ENCODE measurements at regions not wholly inside any gene's neighbourhood (a gene's known extent, or its start where the extent isn't known, plus 50 kb on each side); places are given as distances from the start of the nearest gene placed in this dataset.

DNA sequence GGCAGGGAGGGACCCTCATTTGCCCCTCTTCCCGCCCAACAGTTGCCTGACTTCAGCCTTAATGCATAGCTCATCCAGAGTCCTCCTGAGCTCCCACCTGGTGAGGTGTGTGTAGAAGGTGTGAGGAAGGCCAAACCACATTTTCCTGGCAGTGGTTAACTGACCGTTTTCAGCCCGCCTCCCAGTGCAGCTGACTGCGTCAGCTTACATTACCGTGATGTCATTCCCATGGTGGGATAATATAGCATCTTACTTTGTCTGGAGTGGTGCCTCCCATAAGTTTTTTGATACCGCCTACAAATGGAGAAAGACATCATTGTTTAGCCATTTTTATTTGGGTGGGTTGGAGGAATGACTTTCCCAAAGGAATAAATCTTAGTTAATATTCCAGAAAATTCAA is 151.9 kb downstream of the C9orf152 start:
- H3K4me3 ChIP-seq (ENCODE audit: low read depth in 1 of 5, low read length in 5 of 5) = no peak overlapping the region
- H3K27me3 ChIP-seq (ENCODE audit: control insufficient read depth in 5 of 5, insufficient read depth in 4 of 5, low read length in 5 of 5) = no peaks in the 10 kb centered on the region
- peak overlapping the region; percentile 44 for H3K27ac ChIP-seq (ENCODE audit: low read depth, low read length)
- H3K36me3 ChIP-seq (ENCODE audit: control insufficient read depth in 5 of 5, insufficient read depth in 5 of 5, low read length in 5 of 5) = peaks cover 0 to 12% (median 4%) of the 10 kb centered on the region in 5 donors
- H3K4me1 ChIP-seq (ENCODE audit: control insufficient read depth in 5 of 5, insufficient read depth in 5 of 5, low read length in 5 of 5) = peaks cover 1 to 62% (median 26%) of the 10 kb centered on the region in 5 donors
- no peaks in the 10 kb centered on the region for H3K9me3 ChIP-seq (ENCODE audit: control insufficient read depth in 5 of 5, low read length in 5 of 5)
- H3K9ac ChIP-seq (ENCODE audit: low read length in 5 of 5) = no peak overlapping the region

DNA sequence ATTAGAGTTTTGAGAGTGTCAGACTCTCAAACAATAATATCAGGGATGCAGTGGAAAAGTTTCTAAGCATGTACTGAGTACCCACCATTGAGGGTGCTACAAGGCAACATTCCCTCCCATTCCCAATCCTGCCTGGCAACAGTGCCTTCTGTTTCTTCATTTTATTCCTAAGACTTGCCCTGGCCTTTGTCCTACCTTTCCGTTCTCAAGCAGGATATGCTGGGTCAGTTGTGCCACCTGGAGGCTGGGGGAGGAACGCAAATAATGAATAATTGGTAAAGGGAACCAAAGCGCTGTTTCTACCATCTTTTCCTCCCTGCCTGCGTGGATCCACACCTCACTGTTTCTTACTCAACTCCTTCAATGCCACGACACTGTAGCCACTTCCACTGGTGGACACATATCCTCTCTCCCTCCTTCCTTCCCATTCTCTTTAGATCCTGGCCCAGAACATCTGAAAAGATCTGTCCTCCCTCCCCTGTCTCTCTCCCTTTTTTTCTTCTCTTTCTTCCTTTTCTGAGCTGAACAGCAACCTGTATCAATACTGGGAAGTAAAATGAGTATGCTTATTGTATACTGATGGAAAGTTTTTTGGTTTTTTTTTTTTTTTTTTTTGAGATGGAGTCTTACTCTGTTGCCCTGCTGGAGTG is 149.5 kb downstream of the C9orf152 start:
- Histone ChIP-seq H3K9me3 (ENCODE audit: control insufficient read depth in 5 of 5, low read length in 5 of 5) (no peaks in the 10 kb centered on the region), H3K4me1 (ENCODE audit: control insufficient read depth in 5 of 5, insufficient read depth in 5 of 5, low read length in 5 of 5) (peaks cover 1 to 52% (median 22%) of the 10 kb centered on the region in 5 donors), H3K36me3 (ENCODE audit: control insufficient read depth in 5 of 5, insufficient read depth in 5 of 5, low read length in 5 of 5) (peaks cover 0 to 14% (median 4%) of the 10 kb centered on the region in 5 donors), H3K4me3 (ENCODE audit: low read depth in 1 of 5, low read length in 5 of 5) (no peak overlapping the region), H3K27ac (ENCODE audit: low read depth, low read length) (peak overlapping the region; percentile 44), H3K27me3 (ENCODE audit: control insufficient read depth in 5 of 5, insufficient read depth in 4 of 5, low read length in 5 of 5) (no peaks in the 10 kb centered on the region), H3K9ac (ENCODE audit: low read length in 5 of 5) (no peak overlapping the region)

DNA sequence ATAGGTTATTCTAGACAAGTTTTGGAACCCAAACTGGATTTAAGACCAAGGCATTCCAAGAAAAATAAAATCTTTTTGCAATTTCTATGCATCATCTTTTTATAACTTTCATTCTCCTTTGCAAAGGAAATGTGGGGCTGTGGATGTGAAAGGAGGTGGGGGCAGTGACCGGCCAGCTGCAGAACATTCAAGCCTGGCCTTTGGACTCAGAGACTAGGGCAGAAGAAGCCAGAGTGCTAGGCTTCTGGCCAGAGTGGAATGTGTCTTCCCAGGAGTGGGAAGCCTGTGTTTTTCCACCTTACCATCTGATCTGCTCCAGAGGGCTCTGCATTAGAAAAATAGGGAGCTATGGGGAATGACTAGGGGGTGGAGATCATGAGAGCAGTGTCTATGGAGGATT is 148.5 kb downstream of the C9orf152 start:
- Histone ChIP-seq H3K27ac (ENCODE audit: low read depth, low read length) (peak overlapping the region; percentile 44), H3K4me1 (ENCODE audit: control insufficient read depth in 5 of 5, insufficient read depth in 5 of 5, low read length in 5 of 5) (peaks cover 2 to 57% (median 25%) of the 10 kb centered on the region in 5 donors), H3K4me3 (ENCODE audit: low read depth in 1 of 5, low read length in 5 of 5) (no peak overlapping the region)

DNA sequence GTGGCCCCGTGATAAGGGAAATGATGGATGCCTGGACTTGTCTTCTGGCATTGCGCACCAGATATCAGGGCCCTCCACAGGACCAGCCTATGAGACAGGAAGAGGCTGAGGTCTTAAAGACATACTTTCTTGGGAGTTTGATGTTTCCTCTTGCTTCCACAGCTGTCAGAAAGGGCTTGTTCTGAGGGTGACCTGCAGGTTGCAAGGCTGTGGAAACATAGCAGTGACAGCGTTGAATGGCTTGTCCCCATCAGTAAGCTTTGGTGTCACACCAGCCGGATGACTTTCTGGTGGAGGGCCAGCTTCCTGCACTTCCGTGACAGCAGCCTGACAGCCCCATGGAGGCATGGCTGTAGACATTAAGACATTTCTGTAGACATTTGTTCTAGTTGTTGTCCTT is 143.2 kb downstream of the C9orf152 start:
- peak overlapping the region; percentile 93 for H3K27ac ChIP-seq (ENCODE audit: low read depth, low read length)
- H3K36me3 ChIP-seq (ENCODE audit: control insufficient read depth in 5 of 5, insufficient read depth in 5 of 5, low read length in 5 of 5) = peaks cover 0 to 22% (median 6%) of the 10 kb centered on the region in 5 donors
- H3K4me1 ChIP-seq (ENCODE audit: control insufficient read depth in 5 of 5, insufficient read depth in 5 of 5, low read length in 5 of 5) = peaks cover 8 to 64% (median 53%) of the 10 kb centered on the region in 5 donors
- no peaks in the 10 kb centered on the region for H3K9me3 ChIP-seq (ENCODE audit: control insufficient read depth in 5 of 5, low read length in 5 of 5)
- no peaks in the 10 kb centered on the region for H3K27me3 ChIP-seq (ENCODE audit: control insufficient read depth in 5 of 5, insufficient read depth in 4 of 5, low read length in 5 of 5)
- H3K4me3 ChIP-seq (ENCODE audit: low read depth in 1 of 5, low read length in 5 of 5) = peak overlapping the region in 1 of 5 donors; percentile 4
- no peak overlapping the region for H3K9ac ChIP-seq (ENCODE audit: low read length in 5 of 5)

More for the DNA sequence above, 148.5 kb downstream of the C9orf152 start:
- Histone ChIP-seq H3K9me3 (ENCODE audit: control insufficient read depth in 5 of 5, low read length in 5 of 5) (no peaks in the 10 kb centered on the region), H3K9ac (ENCODE audit: low read length in 5 of 5) (no peak overlapping the region), H3K27me3 (ENCODE audit: control insufficient read depth in 5 of 5, insufficient read depth in 4 of 5, low read length in 5 of 5) (no peaks in the 10 kb centered on the region), H3K36me3 (ENCODE audit: control insufficient read depth in 5 of 5, insufficient read depth in 5 of 5, low read length in 5 of 5) (peaks cover 0 to 21% (median 6%) of the 10 kb centered on the region in 5 donors)

DNA sequence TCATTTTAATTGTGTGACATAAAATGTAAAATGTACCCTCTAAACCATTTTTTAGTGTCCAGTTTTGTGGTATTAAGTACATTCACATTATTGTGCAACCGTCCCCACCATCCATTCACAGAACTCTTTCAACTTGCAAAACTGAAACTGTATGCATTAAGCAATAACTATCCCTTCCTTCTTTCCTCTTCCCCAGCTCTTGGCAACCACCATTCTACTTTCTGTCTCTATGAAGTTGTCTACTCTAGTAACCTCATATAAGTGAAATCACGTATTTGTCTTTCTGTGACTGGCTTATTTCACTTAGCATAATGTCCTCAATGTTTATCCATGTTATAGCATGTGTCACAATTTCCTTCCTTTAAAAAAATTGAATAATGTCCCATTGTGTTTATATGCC is 142.4 kb downstream of the C9orf152 start:
- H3K4me1 ChIP-seq (ENCODE audit: control insufficient read depth in 5 of 5, insufficient read depth in 5 of 5, low read length in 5 of 5) = peaks cover 11 to 66% (median 59%) of the 10 kb centered on the region in 5 donors
- H3K36me3 ChIP-seq (ENCODE audit: control insufficient read depth in 5 of 5, insufficient read depth in 5 of 5, low read length in 5 of 5) = peaks cover 0 to 19% (median 6%) of the 10 kb centered on the region in 5 donors
- no peak overlapping the region for H3K4me3 ChIP-seq (ENCODE audit: low read depth in 1 of 5, low read length in 5 of 5)
- H3K27me3 ChIP-seq (ENCODE audit: control insufficient read depth in 5 of 5, insufficient read depth in 4 of 5, low read length in 5 of 5) = no peaks in the 10 kb centered on the region
- H3K9me3 ChIP-seq (ENCODE audit: control insufficient read depth in 5 of 5, low read length in 5 of 5) = no peaks in the 10 kb centered on the region
- no peak overlapping the region for H3K9ac ChIP-seq (ENCODE audit: low read length in 5 of 5)
- peak overlapping the region; percentile 93 for H3K27ac ChIP-seq (ENCODE audit: low read depth, low read length)

DNA sequence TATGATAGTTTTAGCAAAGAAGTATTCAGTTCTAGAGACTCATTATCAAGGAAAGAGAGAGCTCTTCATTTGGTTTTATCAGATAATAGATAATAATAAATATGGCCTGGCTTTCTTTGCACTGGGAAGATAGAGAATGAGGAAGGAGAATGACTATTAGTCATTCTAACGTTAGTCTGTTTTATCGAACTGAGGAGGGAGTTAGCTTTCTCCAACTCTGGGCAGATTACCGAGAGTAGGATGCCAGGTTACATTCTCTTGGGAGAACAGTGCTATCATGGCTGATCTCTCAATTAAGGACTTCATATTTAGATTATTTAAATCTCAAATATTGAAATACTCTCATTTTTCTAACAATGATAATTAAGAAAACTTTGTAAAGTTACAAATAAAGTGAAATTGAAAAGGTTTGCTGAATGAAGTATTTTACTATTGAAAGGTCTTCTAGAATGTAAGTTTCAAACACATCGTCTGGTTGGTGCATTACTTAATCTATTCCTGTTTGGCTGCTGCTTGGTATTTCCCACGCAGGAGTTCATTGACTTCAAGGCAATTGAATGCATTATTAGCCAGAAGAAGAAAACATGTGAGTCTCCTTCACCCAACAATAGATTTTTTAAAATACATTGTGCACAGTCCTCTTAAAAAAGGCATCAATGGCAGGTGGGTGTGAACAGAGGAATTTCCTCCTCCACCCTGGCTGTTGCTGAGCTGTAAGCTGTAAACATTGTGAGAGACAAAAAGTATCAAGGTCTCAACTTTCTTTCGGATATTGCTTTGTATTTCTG is 140.8 kb downstream of the C9orf152 start:
- H3K9ac ChIP-seq (ENCODE audit: low read length in 5 of 5) = peak overlapping the region in 1 of 5 donors; percentile 17
- H3K36me3 ChIP-seq (ENCODE audit: control insufficient read depth in 5 of 5, insufficient read depth in 5 of 5, low read length in 5 of 5) = peaks cover 0 to 11% (median 0%) of the 10 kb centered on the region in 5 donors
- no peaks in the 10 kb centered on the region for H3K9me3 ChIP-seq (ENCODE audit: control insufficient read depth in 5 of 5, low read length in 5 of 5)
- no peak overlapping the region for H3K4me3 ChIP-seq (ENCODE audit: low read depth in 1 of 5, low read length in 5 of 5)
- H3K27me3 ChIP-seq (ENCODE audit: control insufficient read depth in 5 of 5, insufficient read depth in 4 of 5, low read length in 5 of 5) = no peaks in the 10 kb centered on the region
- peak overlapping the region; percentile 93 for H3K27ac ChIP-seq (ENCODE audit: low read depth, low read length)
- H3K4me1 ChIP-seq (ENCODE audit: control insufficient read depth in 5 of 5, insufficient read depth in 5 of 5, low read length in 5 of 5) = peaks cover 10 to 68% (median 60%) of the 10 kb centered on the region in 5 donors

DNA sequence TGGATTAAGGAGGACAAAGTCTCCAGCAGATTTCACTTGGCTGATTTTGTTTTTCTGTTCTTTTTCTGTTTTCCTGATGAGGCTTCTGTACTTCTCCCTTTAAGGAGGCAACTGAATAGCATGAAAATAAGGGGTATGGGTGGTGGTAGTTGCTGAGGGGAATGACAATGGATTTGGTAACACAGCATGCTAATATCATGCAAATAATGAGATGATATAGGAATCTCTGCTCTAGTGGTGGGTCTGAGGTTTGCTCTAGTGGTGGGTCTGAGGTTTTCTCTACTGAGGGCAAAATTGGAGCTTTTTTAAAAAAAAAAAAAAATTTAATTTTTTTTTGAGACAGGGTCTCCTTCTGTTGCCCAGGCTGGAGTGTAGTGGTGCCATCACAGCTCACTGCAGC is 139.7 kb downstream of the C9orf152 start:
- peaks cover 0 to 11% (median 0%) of the 10 kb centered on the region in 5 donors for H3K36me3 ChIP-seq (ENCODE audit: control insufficient read depth in 5 of 5, insufficient read depth in 5 of 5, low read length in 5 of 5)
- H3K4me1 ChIP-seq (ENCODE audit: control insufficient read depth in 5 of 5, insufficient read depth in 5 of 5, low read length in 5 of 5) = peaks cover 10 to 79% (median 60%) of the 10 kb centered on the region in 5 donors
- H3K4me3 ChIP-seq (ENCODE audit: low read depth in 1 of 5, low read length in 5 of 5) = no peak overlapping the region
- no peaks in the 10 kb centered on the region for H3K9me3 ChIP-seq (ENCODE audit: control insufficient read depth in 5 of 5, low read length in 5 of 5)
- H3K27me3 ChIP-seq (ENCODE audit: control insufficient read depth in 5 of 5, insufficient read depth in 4 of 5, low read length in 5 of 5) = no peaks in the 10 kb centered on the region
- peak overlapping the region; percentile 93 for H3K27ac ChIP-seq (ENCODE audit: low read depth, low read length)
- no peak overlapping the region for H3K9ac ChIP-seq (ENCODE audit: low read length in 5 of 5)

DNA sequence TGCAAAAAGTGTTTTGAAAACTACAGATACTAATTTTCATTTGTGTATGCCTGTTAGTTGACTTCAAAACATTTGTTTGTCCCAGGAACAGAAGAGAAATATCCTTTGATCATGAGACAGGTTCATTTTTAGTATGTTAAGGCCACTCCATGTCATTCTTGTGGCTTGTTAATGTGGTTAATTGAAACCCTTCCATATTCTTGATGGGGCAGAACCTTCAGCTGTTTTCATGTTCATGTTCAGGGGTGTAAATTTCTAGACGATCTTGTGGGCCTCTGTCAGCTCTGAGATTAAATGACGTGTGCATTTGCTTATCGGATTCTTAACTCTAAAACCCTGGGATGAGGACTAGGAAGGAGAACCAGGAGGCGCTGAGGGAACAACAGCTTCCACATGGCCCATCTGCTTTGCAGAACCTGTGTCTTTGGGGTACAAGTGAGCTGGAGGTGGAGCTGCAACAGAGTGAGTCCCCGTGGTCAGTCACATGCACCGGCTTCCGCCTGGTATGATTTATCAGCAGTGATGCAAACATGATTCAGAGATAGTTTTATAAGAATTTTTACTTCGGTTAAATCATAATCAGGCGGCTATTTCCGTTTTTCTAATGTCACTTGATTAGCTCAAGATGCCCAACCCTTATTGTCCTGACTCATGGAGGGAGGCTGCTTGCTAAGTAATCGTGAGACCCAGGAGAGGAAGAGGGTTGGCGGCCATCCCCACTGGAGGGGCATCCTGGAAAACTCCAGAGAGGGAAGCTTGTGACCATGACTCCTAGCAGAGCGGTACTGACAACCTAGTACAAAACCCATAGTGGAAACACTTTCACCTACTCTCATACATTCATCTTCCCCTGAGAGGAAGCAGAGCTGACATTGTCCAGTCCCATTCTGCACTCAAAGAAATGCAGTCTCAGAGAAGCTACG is 138.4 kb downstream of the C9orf152 start:
- H3K9me3 ChIP-seq (ENCODE audit: control insufficient read depth in 5 of 5, low read length in 5 of 5) = no peaks in the 10 kb centered on the region
- no peaks in the 10 kb centered on the region for H3K27me3 ChIP-seq (ENCODE audit: control insufficient read depth in 5 of 5, insufficient read depth in 4 of 5, low read length in 5 of 5)
- H3K4me3 ChIP-seq (ENCODE audit: low read depth in 1 of 5, low read length in 5 of 5) = no peak overlapping the region
- H3K27ac ChIP-seq (ENCODE audit: low read depth, low read length) = peak overlapping the region; percentile 93
- peaks cover 8 to 71% (median 57%) of the 10 kb centered on the region in 5 donors for H3K4me1 ChIP-seq (ENCODE audit: control insufficient read depth in 5 of 5, insufficient read depth in 5 of 5, low read length in 5 of 5)
- peaks cover 0 to 4% (median 0%) of the 10 kb centered on the region in 5 donors for H3K36me3 ChIP-seq (ENCODE audit: control insufficient read depth in 5 of 5, insufficient read depth in 5 of 5, low read length in 5 of 5)
- peak overlapping the region in 4 of 5 donors; percentile 17 to 46 (median 30) for H3K9ac ChIP-seq (ENCODE audit: low read length in 5 of 5)

DNA sequence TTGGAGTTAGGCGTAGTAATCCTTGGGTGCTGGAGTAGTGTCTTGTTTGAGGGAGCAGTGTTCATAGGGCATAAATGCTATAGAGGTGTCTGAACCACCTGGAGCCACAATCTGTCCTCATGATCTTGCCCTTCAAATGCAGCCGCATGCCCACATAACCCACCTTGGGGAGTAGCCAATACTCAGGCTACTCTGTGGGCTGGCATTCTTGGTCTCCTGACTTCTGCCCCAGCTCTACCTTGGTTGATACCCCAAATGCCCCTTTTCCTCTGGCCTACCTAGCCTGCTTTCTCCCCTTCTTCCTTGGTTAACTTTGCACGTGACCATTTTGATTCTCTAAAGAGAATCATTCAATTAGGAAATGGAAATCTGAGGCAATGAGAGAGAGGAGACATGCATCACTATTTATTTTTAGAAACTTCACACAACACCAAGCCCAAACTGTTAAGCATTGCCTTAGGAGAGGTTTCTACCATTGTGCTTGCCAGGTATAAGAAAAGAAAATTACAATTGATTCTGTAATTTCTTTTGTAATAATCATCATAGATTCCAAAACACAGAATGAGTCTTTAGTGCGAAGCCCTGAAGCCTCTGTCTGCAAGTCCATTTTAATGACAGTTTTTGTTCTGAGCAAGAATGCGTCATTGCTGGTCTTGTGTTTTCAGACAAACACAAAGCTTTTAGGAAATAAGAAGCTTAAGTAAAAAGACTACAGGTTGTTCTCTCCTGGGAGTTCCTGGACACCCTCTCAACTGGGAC is 135.2 kb downstream of the C9orf152 start:
- peaks cover 0 to 3% (median 0%) of the 10 kb centered on the region in 5 donors for H3K36me3 ChIP-seq (ENCODE audit: control insufficient read depth in 5 of 5, insufficient read depth in 5 of 5, low read length in 5 of 5)
- H3K27me3 ChIP-seq (ENCODE audit: control insufficient read depth in 5 of 5, insufficient read depth in 4 of 5, low read length in 5 of 5) = no peaks in the 10 kb centered on the region
- no peak overlapping the region for H3K9ac ChIP-seq (ENCODE audit: low read length in 5 of 5)
- no peak overlapping the region for H3K4me3 ChIP-seq (ENCODE audit: low read depth in 1 of 5, low read length in 5 of 5)
- H3K4me1 ChIP-seq (ENCODE audit: control insufficient read depth in 5 of 5, insufficient read depth in 5 of 5, low read length in 5 of 5) = peaks cover 5 to 39% (median 26%) of the 10 kb centered on the region in 5 donors
- H3K9me3 ChIP-seq (ENCODE audit: control insufficient read depth in 5 of 5, low read length in 5 of 5) = no peaks in the 10 kb centered on the region
- H3K27ac ChIP-seq (ENCODE audit: low read depth, low read length) = peak overlapping the region; percentile 93

Data from subcutaneous abdominal adipose tissue (tissue), 5 donors.